Ishikawa (cell line): ENCODE measurements at regions not wholly inside any gene's neighbourhood (a gene's known extent, or its start where the extent isn't known, plus 50 kb on each side); places are given as distances from the start of the nearest gene placed in this dataset.

Experiments used
- FOXM1 ChIP-seq: IDR thresholded peaks from 2 replicates; pipeline ENCODE4 v1.6.1; 2012; ENCODE audit warnings: low read depth, borderline replicate concordance
- RAD21 ChIP-seq: IDR thresholded peaks from 2 replicates; pipeline ENCODE4 v1.6.1; 2012; ENCODE audit warnings: low read depth
- TAF1 ChIP-seq: IDR thresholded peaks from 2 replicates; pipeline ENCODE4 v1.6.1; 2012; ENCODE audit warnings: low read depth, mild to moderate bottlenecking

DNA sequence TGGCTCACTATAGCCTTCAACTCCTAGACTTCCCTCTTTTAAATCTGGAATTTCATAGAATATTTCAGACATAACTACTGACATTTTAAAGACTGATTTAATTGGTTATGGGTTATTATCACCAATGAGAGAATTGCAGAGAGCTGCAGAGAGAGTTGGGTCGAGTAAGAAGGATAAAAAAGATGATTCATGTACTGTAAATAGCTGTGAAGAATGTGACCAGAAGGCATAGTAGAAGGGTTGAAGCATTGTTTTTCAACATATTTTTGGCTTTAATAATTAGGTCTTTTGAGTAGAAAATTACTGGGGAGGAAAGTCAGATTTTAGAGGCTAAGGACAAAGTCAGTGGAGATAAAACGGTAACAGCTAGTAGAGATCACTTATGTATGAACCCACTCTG is 503.2 kb upstream of the SLC8A1 start:
- TF ChIP-seq RAD21 (no peak), TAF1 (no peak), FOXM1 (no peak)
